ENCODE measurements at regions not wholly inside any gene's neighbourhood (a gene's known extent, or its start where the extent isn't known, plus 50 kb on each side); places are given as distances from the start of the nearest gene placed in this dataset.
"Not testable (repeated sequence)": the region's sequence is repeated elsewhere in the genome, so short reads cannot be mapped to it uniquely, and the experiment has no call there.

DNA sequence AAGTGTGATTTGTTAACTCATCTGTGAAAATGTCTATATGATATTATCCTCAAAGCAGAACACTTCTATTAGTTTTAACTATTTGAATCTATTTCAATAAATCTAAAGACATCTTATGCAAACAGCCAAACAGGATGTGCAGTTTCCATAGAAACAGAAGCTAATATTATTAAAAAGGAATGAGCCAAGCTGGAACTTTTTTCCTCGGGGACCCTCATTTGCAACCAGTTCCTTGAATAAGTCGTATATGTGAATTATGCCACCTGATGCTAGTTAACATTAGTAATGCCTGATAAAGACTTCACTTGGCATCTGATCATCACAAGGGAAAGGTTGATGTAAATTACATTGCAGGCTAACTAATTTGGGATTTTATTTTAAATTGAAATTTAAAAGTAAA is 216.9 kb upstream of the SMLR1 start:
- H3K27me3 Mint-ChIP-seq (ENCODE audit: low read depth): peaks cover 1% of the 10 kb centered on the region
- H3K4me3 Mint-ChIP-seq: no peak overlapping the region
- H3K27ac Mint-ChIP-seq: no peak overlapping the region
- H3K4me1 Mint-ChIP-seq: no peaks in the 10 kb centered on the region
- H3K36me3 Mint-ChIP-seq: no peaks in the 10 kb centered on the region
- no peaks in the 10 kb centered on the region for H3K9me3 Mint-ChIP-seq
- TF ChIP-seq, protein P1, sequence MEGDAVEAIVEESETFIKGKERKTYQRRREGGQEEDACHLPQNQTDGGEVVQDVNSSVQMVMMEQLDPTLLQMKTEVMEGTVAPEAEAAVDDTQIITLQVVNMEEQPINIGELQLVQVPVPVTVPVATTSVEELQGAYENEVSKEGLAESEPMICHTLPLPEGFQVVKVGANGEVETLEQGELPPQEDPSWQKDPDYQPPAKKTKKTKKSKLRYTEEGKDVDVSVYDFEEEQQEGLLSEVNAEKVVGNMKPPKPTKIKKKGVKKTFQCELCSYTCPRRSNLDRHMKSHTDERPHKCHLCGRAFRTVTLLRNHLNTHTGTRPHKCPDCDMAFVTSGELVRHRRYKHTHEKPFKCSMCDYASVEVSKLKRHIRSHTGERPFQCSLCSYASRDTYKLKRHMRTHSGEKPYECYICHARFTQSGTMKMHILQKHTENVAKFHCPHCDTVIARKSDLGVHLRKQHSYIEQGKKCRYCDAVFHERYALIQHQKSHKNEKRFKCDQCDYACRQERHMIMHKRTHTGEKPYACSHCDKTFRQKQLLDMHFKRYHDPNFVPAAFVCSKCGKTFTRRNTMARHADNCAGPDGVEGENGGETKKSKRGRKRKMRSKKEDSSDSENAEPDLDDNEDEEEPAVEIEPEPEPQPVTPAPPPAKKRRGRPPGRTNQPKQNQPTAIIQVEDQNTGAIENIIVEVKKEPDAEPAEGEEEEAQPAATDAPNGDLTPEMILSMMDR (IDR thresholded peaks at IDR 0.05; ENCODE audit: unreplicated experiment): no peak
- no peak for DNase-seq (ENCODE audit: low spot score in 2 of 2, unreplicated experiment in 2 of 2)

DNA sequence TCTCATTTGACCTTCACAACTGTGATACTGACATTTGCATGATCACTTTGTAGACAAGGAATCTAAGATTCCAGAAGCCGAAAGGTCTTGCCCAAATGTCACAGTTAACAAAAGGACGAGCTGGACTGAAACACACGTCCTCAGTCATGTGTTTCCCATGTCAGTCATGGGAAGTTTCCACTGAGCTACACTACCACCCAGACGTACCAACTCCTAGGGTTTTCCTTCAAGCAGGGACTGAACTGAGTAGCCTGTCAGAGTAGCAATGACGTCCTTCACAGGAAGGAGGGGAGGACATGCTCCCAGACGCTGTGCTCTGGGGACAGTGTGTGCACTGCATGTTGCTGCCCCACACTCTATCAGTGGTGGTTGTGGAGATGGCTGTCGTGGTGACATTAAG is 215.8 kb upstream of the SMLR1 start:
- TF ChIP-seq, protein P1 (IDR thresholded peaks at IDR 0.05; ENCODE audit: unreplicated experiment): no peak
- H3K9me3 Mint-ChIP-seq: no peaks in the 10 kb centered on the region
- no peaks in the 10 kb centered on the region for H3K4me1 Mint-ChIP-seq
- DNase-seq (ENCODE audit: low spot score in 2 of 2, unreplicated experiment in 2 of 2): no peak
- H3K4me3 Mint-ChIP-seq: no peak overlapping the region
- H3K36me3 Mint-ChIP-seq: no peaks in the 10 kb centered on the region
- H3K27me3 Mint-ChIP-seq (ENCODE audit: low read depth): no peaks in the 10 kb centered on the region
- H3K27ac Mint-ChIP-seq: no peak overlapping the region

DNA sequence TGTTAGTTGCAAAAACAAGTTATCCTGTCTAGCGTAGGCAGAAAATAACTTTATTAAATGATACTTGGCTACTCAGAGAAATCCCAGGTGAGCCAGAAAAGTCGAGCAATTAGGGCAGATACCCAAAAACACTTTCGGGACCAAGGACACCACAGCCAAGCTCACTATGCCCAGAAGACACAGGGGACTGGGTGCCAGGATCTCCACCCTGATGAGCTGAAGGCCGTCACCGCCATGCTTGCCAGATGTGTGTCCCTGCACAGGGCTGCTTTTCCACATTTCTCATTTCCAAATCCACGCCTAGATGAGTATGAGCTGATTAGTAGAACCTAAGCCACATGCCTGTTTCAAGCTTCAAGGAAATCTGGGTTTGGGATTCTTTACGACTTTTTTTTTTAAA is 214.0 kb upstream of the SMLR1 start:
- no peaks in the 10 kb centered on the region for H3K36me3 Mint-ChIP-seq
- no peak overlapping the region for H3K4me3 Mint-ChIP-seq
- H3K4me1 Mint-ChIP-seq: no peaks in the 10 kb centered on the region
- TF ChIP-seq, protein P1 (IDR thresholded peaks at IDR 0.05; ENCODE audit: unreplicated experiment): no peak
- no peaks in the 10 kb centered on the region for H3K9me3 Mint-ChIP-seq
- H3K27ac Mint-ChIP-seq: no peak overlapping the region
- DNase-seq (ENCODE audit: low spot score in 2 of 2, unreplicated experiment in 2 of 2): no peak
- no peaks in the 10 kb centered on the region for H3K27me3 Mint-ChIP-seq (ENCODE audit: low read depth)

DNA sequence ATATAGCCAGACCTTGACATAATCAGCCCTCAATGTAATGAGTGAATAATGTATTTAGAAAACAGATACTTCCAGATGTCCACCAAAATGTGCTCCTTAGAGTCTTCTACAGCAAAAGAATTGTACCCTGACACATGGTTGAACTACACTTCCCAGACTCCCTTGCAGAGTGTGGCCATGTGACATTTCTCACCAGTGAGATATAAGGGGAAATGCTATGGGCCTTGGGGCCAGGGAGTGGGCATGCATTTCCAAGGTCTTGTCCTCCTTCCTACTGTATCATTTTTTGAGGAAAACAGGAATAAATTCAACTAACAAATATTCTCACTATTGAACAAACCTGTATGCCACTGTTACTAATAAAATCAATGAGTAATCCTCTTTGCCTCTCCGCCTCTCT is 211.4 kb upstream of the SMLR1 start:
- Mint-ChIP-seq H3K4me3 (no peak overlapping the region), H3K27ac (no peak overlapping the region), H3K36me3 (no peaks in the 10 kb centered on the region), H3K9me3 (no peaks in the 10 kb centered on the region), H3K27me3 (ENCODE audit: low read depth) (no peaks in the 10 kb centered on the region), H3K4me1 (peaks cover 10% of the 10 kb centered on the region)
- DNase-seq (ENCODE audit: low spot score in 2 of 2, unreplicated experiment in 2 of 2): no peak
- TF ChIP-seq, protein P1 (IDR thresholded peaks at IDR 0.05; ENCODE audit: unreplicated experiment): no peak

DNA sequence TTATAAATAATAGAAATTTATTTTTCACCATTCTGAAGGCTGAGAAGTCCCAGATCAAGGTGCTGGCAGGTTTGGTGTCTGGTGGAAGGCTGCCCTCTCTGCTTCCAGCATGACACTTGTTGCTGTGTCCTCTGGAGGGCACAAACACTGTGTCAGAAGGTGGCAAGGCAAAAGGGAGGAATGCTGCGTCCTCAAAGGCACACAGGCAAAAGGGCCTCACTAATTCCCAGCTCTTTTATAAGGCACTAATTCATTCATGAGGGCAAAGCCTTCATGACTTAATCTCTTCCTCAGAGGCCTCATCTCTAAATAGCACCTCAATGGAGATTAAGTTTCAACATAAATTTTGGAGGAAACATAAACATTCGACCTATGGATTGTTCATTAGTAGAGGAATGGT is 209.5 kb upstream of the SMLR1 start:
- H3K27me3 Mint-ChIP-seq (ENCODE audit: low read depth): no peaks in the 10 kb centered on the region
- H3K36me3 Mint-ChIP-seq: no peaks in the 10 kb centered on the region
- TF ChIP-seq, protein P1 (IDR thresholded peaks at IDR 0.05; ENCODE audit: unreplicated experiment): no peak
- H3K4me1 Mint-ChIP-seq: peaks cover 10% of the 10 kb centered on the region
- DNase-seq (ENCODE audit: low spot score in 2 of 2, unreplicated experiment in 2 of 2): no peak
- no peak overlapping the region for H3K4me3 Mint-ChIP-seq
- H3K27ac Mint-ChIP-seq: no peak overlapping the region
- peaks cover 4% of the 10 kb centered on the region for H3K9me3 Mint-ChIP-seq

DNA sequence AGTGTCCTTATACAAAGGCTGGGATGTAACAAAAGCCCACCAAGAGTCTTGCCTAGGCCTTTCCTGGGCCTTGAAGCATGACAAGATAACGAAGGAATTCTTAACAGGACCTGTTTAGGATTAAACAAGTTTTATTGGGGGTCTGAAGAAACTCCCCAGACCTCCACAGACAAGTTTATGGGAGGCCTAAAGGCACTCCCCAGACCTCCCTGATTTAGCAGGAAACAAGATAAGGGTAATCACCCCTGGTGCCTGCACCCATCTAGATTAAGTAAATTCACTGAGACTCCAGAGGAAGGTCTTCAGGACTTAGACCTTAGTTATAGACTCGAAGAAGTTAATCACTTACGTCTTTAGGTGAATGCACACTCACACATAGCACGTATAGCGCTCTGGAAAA is 208.4 kb upstream of the SMLR1 start:
- not testable (repeated sequence) for H3K4me3 Mint-ChIP-seq; H3K27me3 Mint-ChIP-seq (ENCODE audit: low read depth); H3K27ac Mint-ChIP-seq; DNase-seq (ENCODE audit: low spot score in 2 of 2, unreplicated experiment in 2 of 2); H3K36me3 Mint-ChIP-seq
- peaks cover 15% of the 10 kb centered on the region for H3K9me3 Mint-ChIP-seq
- H3K4me1 Mint-ChIP-seq: peaks cover 10% of the 10 kb centered on the region

Measured in mesothelial cell of epicardium (in vitro differentiated cells).